ENCODE measurements at regions not wholly inside any gene's neighbourhood (a gene's known extent, or its start where the extent isn't known, plus 50 kb on each side); places are given as distances from the start of the nearest gene placed in this dataset.

DNA sequence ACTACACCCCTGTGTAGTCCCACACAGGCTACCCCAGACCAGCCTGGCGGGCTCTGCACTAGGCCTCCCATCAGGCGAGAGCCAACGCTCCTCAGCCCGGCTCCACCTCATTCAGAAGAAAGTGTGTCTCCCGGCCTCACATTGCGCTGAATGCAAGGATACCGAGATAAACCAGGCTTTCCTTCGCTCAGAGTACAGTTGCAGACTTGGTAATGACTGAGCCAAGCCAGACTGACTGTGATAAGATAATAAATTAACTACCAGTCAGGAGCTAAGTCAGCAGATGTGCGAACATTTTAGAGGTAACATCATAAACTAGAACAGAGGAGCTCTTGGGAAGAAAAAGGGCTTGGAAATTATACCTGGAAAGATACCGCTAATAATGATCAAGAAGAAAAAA, 397.6 kb downstream of the TRIML1 start:
- TF ChIP-seq TAF1 (IDR thresholded peaks at IDR 0.05; ENCODE audit: borderline replicate concordance, low read depth, low read length) (no peak), POLR2AphosphoS5 (IDR thresholded peaks at IDR 0.05; ENCODE audit: low read depth, low read length) (no peak)

Data from GM12892 (cell line).